Cerebellar cortex (tissue), 1 donor: ENCODE measurements at regions not wholly inside any gene's neighbourhood (a gene's known extent, or its start where the extent isn't known, plus 50 kb on each side); places are given as distances from the start of the nearest gene placed in this dataset.
A peak's percentile ranks its signal among the peaks of the same experiment; 100 is the strongest.
"Not testable (repeated sequence)": the region's sequence is repeated elsewhere in the genome, so short reads cannot be mapped to it uniquely, and the experiment has no call there.

ENCODE experiments used
- DNase-seq: peaks from one replicate; pipeline ENCODE4 v3.0.0-alpha.2; 2015; ENCODE audit warnings: low spot score

DNA sequence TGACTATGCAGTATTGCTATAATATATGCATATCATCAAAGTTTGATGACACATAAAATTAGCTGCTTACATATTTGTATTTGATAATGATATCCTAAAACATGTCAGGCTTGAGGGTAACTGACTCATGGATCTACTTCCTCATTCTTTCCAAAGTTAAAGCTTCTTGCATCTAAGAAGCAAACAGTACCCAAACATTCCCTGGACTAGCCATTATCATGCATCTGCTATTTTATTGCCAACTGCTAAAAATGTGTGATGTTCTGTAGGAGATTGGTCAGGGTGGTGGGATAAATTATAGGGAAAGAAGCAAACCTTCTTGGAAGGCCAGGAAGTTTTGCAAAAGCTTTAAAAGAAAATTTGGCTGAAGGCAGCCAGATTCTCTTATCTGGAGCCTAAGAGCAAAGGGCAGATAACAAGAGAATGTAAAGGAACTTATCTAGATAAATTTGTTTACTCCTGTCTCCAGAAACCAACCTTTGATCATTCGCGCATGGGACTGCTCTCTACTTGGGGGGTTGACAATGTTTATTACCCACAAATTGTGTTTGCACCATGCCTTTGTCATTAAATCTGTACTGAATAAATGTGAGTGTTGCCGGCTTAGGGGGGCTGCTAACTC is 604.1 kb upstream of the TLE4 start:
- no peak for DNase-seq

DNA sequence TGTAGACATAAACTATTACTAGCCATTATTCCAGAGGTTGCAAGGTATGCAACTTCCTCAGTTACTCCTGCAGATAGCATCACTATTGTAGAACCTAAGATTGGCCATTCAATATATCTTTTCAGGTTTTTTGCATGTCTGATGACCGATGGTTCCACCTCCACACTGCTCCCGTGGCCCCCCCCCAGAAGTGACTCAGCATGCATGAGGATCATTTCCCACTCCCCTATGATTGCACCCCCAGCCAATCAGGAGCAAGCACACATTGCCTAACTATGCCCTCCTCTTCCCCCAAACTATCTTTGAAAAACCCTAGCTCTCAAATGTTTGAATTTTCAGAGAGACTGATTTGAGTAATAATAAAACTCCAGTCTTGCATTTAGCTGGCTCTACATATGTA is 601.4 kb upstream of the TLE4 start:
- no peak for DNase-seq

DNA sequence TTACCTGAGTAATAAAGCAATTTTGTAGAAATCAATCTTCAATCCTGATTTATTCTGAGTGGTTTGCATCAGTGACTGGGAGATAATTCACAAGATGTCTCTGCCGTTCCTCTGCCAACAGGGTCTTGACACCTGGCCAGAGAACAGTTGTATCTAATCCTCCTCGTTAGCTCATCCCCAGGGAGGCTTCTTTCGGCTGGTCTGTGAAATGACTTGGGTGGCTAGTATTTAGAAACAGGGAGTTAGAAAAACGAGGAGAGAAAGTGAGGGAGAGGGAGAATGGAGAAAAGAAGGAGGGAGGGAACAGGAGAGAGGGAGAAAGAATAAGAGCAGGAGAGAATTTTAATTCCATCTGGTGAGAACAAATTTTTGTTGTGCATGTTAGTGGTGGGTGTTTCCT is 600.2 kb upstream of the TLE4 start:
- no peak for DNase-seq

DNA sequence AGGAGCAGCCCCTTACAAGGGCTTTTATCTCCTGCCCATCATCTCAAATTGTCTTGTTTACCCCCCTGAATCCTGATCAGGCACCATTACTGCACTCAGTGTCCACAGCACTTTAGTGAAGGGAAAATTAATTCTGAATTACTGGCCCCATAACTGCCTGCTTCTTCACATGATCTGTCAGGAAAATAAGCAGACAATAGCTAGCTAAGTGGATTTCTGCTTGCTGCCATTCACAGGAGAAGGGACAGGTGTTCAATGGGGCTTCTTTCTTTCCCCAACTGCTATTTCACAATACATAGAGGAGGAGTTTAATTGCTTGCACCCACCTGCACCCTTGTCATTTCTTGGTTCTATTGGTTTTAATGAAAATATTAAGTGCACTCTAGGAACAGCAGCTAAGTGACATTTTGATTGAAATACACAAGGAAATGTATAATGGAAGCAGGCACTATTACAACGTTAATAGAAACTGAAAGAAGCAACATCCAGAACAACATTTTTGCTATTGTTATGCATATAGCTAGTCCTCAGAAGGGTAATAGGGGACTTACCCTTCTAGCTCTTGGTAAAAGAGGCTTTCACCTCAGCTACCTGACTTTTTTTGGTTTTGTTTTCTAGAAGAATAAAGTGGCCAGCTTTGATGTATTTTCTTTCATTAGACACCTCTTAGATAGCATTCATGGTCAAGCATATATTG is 599.3 kb upstream of the TLE4 start:
- DNase-seq = no peak

DNA sequence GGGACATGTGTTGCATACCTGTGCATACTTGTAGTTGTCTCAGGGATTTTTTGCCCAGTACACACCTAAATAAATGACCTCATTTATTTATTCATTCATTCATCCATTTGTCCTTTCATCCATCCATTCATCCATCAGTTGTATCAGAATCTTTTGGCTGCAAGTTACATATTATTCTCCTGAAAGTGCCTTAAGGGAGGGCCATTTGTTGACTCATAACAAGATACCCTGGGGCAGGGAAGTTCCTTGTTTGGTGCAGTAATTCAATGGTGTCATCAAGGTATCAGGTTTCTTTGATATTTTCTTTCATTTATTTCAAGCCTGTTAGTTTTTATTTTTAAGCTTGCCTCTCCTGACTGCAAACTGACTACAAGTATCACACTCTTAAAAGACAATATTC is 597.9 kb upstream of the TLE4 start:
- DNase-seq = no peak

DNA sequence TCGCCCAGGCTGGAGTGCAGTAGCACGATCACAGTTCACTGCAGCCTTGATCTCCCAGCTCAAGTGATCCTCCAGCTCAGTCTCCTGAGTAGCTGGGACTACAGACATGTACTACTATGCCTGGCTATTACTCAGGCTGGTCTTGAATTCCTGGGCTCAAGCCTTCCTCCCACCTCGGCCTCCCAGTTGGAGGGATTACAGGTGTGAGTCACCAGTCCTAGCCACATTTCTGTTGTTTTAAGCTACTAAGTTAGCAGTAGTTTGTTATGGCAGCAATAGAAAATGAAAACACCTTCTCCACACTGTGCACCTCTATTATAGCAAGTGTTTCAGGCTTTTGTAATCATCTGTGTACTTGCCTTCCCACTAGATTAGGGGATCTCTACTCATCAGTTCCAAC is 588.9 kb upstream of the TLE4 start:
- DNase-seq = peak; percentile 45

DNA sequence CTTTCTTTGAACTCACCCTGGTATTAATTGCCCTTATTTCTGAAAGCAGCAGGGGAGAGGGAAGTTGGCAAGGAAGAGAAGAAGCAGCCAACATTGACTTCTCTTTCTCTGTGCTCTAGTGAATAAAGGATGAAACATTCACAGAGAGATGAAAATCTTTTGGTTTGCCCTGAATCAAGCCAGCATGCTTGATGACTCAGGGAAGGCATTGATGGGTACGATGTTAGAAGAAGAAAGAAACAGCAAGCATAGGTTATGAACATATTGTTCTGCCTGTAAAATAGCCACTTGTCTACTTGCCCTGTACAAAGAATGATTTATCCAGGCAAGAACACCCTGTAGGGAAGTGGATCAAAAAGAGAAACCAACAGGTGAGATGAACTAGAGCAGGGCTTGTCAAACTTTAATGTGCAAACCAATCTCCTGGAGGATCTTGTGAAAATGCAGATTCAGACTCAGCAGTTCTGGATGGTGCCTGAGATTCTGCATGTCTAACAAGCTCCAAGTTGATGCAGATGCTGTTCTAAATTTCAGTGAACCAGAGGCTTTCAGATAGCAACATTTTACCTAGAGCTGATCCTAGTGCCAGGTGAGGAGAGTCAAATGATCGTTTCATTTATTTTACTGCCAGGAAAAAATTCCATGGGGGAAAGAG is 586.6 kb upstream of the TLE4 start:
- peak; percentile 52 for DNase-seq

DNA sequence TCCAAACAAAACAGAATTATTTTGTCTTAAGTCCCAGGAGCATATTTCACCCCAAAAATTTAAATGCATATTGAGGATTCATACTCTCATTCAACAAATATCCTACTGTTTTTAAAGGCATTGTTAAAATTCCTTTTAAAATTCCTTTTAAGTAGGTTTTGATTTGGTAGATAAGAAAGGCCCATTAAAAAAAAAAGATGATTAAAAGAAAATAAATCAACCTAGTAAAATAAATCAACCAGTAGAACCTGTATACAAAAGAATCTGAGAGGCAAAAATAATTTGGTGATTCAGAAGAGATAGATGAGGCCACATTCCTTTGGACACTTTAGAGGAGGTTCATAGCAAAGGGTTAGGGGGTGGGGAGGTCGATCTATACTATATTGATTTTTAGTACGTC is 585.3 kb upstream of the TLE4 start:
- DNase-seq = peak; percentile 60

DNA sequence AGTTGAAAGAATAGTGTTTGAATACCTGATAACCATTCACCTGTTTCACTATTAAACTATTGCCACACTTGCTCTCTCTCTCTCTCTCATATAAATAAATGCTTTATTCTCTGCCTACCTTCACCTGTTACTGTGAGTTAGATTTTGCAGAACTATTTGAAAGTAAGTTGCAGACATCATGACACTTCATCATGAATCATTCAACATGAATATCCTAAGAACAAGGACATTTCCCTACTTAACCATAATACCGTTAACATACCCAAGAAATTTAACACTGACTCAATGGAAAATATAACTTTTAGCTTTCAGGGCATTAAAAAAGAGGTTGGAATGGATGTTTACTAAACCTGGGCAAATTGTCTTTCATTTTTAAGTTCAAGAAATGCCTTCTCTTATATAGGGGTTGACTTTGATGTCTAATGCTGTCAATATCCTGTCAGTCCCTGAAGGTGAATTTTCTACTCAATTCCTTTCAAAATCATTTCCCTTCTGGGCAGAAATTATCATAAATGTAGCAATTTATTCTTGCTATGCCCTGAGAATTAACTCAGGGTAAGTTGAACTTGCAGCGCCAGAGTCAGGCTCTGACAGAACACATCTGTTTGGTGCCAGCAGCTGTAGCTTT is 582.6 kb upstream of the TLE4 start:
- DNase-seq = no peak

DNA sequence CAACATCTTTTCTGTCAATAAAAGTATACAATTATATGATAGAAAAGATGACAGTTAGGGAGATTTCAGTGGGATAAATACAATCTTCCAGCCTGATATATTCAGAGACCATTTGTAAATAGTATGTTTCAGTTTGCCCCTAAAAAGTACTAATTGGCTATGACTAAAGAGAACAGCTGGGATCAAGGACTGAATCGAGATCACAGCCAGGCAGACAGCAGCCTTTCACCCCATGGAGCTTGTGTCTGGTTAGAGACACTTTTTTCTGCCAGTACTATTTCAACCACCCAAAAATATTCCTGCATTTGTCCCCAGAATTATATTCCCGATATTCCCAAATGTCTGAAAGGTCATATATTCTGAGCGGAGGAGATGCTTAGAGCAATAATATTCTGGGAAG is 577.3 kb upstream of the TLE4 start:
- DNase-seq = no peak

DNA sequence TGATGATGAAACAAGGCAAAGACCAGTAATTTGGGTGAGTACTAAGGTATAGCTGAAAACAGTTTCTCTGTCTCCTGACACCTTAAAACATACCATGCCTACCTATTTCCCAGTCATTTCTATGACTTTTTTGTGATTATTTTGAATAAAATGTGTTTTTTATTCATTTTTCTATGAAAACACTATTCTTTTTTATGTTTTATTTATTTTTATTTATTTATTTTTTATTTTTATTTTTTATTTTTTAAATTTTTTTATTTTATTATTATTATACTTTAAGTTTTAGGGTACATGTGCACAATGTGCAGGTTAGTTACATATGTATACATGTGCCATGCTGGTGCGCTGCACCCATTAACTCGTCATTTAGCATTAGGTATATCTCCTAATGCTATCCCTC is 576.8 kb upstream of the TLE4 start:
- DNase-seq = not testable (repeated sequence)

DNA sequence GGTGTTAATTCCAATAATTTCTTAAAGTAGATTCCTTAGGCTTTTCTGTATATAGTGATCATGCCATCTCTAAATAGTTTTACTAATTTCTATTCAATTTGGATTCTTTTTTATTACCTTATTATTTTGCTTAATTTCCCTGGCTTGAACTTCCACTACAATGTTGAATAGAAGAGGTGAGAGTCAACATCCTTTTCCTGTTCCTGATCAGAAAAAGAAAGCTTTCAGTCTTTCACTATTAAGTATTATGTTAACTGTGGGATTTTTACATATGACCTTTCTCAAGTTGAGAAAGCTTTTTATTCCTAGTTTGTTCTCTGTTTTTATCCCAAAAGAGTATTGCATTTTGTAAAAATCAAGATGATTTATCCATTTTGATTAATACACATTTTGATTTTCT is 574.5 kb upstream of the TLE4 start:
- no peak for DNase-seq

DNA sequence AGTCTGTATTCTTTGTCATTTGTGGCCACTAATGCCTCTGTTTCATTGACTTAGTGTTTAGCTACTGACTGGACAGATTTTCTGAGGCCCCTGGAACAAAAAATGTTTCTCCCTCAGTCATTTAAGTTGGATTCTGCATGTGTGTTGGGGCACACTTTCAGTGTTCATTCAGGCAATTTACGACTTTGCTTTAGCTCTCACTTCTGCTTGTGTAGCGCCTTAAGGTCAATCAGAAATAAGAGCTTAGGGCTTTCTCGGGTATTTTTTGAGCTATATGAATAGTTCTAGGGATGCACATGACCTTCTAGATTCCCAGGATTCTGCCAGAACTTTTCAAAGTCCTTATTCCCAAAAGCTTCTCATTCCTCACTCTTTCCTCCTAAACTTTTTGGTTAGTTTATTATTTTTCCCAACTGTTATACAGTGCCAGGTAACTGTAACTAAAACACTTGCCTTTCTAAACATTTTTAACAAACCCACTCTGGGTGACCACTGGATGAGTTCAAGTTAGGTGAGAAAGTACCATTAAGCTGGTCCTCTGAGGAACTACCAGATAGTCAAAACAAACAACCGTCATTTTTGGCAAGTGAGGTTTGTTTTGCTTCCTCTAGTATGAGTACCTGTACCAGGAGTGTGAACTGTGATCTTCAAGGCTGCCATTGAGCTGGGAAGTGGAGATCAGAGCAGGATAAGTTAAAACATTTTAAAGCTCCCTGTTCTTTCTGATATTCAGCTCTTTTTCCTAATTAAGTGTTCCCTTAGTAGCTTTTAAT is 571.3 kb upstream of the TLE4 start:
- DNase-seq = no peak

DNA sequence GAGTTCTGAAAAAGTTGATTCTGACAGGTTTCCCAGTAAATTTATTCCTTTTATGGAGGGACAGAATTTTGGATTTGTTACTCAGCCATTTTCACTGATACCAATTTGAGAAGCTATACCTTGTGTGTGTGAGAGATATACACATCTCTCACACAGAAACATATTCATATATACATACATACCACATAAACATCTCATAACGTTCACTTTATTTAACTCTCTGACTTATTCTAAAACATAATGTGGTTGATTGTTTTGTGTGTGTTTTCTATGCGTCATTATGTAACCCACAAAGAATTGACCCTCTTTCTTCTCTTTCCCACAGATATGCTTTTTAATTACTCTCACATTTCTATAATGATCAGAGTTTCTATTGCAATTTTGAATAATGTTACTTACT is 570.8 kb upstream of the TLE4 start:
- DNase-seq = no peak

DNA sequence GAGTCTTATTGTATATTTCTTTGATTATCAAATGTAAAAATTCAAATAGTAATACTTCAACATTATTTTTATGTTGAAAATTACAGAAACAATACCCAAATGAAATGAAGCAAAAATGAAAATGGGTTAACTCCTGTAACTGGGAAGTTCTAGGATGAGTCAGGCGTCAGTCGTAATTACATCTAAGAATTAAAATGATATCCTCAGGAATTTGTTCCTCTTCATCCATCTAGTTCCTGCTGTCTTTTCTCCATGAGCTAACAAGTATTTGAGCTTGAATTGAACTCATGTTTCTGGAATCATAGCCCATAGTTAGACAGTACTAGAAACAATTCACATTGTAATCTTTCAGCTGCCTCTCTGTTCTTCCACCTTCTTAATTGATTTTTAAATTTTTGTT is 568.3 kb upstream of the TLE4 start:
- no peak for DNase-seq

DNA sequence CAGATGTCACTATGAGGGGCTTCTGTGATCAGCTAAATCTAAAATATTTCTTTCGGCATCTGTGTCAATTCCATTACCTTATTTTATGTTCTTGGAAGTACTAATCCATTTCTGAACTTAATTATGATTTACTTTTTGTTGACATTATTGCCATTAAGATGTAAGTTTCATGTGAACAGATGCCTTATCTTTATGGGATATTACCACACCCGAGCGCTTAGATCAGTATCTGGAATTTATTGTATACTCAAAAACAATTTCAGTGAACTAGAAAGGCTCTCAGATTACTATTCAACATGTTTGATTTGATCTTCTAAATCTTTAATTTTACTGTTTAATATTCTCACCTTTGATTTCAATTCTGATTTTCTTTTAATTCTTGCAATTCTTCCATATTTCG is 567.7 kb upstream of the TLE4 start:
- DNase-seq = no peak

DNA sequence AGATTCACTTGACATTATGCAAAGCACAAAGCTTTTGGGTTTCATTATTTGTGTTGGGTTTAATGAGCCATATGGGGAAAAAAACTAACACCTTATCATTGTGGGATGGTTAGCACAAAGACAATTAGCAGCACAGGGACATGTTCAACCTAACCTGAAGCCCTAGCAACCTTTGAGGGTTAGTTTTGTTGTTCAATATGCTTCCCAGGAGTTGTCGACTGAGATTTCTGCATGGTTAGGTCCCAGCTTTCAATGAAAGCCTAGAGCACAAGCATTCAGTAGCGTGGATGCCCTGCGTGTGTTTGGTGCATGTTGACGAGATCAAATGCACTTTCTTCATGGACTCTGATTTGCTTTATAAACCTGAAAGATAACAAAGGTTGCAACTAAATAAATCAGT is 565.2 kb upstream of the TLE4 start:
- DNase-seq = no peak

DNA sequence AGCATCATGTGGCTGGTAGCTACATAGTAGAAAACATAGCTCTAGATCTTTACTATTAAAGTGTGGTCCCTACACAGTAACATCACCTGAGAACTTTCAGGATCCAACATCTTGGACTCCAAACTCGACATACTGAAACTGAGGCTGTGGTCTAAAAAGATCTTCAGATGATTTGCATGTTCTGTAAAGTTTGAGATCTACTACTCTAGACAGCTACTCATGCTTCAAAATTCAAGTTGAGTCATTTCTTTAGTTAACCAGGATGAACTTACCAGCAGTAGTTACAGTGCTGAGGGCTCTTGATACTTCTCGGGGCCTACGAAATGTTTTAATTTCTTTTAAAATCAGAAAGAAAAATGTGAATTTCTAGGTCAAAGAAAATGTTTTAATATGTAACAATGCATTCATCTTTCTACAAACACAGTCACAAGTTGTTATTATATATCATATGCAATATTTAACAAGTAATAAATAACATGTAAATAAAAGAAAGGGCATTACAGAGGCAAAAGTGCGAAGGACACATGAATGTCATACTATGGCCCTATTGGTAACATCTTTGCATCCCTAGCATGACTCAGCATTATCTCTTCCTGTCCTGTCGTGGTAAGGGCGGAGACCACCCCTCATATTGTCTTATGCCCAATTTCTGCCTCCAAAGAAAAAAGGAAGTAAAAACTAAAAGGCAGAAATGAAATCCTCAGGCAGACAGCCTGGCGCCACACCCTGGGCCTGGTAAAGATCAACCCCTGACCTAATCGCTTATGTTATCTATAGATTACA is 563.9 kb upstream of the TLE4 start:
- no peak for DNase-seq

DNA sequence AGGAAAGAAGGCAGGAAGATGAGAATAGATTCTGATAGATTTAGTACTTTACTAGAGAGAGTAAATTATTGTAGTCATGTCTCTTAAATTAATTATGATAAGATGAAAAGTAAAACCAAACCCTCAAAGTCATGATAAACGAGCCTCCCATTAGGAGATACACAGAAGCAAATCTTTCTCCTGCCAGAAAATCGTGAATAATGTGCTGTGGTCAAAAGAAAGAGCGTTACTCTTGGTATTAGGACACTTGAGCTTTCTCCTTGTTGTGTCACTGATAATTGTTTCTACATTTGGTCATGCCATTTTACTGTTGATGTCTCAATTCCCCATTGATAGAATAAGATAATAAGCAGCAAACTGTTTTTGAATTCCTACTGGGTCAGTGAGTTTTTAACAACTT is 562.8 kb upstream of the TLE4 start:
- no peak for DNase-seq

DNA sequence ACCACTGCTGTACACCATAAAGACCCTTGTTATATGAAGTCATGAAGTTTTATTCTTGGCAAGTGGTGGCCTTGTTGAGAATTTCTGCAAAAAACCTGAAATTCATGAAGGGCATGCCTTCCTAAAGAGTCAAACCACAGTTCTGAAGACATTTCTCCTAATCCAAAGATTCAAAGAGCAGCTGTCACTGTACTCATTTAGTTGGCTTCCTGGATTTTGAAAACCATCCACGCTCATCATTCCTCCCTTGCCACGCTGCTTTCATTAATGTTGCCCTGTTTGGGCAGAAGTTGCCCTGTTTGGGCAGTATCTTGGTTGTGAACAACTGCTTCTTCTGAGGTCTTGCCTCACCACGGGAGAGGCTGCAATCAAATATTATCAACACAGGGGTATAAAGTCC is 560.3 kb upstream of the TLE4 start:
- no peak for DNase-seq

DNA sequence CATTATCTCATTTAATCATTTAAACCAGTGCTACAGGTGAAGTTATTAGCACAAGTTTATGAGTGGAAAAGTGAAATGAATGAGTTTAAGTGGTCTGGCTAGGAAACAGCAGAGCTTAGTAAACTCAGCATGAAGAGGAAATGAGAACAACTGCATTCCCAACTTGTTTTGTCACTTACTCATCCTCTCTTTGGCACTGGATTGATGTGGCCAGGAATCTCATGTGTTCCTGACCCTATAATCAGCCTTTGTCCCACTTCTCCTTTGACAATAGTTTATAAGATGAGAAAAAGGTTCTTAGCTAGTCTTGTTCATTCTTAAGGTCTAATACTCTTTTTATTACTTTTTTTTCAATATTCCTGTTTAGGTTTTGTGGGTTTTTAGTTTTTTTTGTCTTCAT is 559.2 kb upstream of the TLE4 start:
- peak; percentile 75 for DNase-seq
